GM12878 (cell line): ENCODE measurements at regions not wholly inside any gene's neighbourhood (a gene's known extent, or its start where the extent isn't known, plus 50 kb on each side); places are given as distances from the start of the nearest gene placed in this dataset.

ENCODE experiments used
- NR2C2 ChIP-seq: IDR thresholded peaks from 2 replicates; pipeline ENCODE4 v1.6.1; 2011; ENCODE audit warnings: borderline replicate concordance, low read depth; ENCODE audit not compliant: control insufficient read depth, insufficient read length
- TCF7 ChIP-seq: IDR thresholded peaks from 2 replicates; pipeline ENCODE4 v1.6.1; 2014; ENCODE audit warnings: antibody characterized with exemption, borderline replicate concordance
- ZNF24 ChIP-seq: fragments of 450-650 bp; IDR thresholded peaks from 2 replicates; pipeline ENCODE4 v1.6.1; 2017; ENCODE audit warnings: antibody characterized with exemption, mild to moderate bottlenecking

DNA sequence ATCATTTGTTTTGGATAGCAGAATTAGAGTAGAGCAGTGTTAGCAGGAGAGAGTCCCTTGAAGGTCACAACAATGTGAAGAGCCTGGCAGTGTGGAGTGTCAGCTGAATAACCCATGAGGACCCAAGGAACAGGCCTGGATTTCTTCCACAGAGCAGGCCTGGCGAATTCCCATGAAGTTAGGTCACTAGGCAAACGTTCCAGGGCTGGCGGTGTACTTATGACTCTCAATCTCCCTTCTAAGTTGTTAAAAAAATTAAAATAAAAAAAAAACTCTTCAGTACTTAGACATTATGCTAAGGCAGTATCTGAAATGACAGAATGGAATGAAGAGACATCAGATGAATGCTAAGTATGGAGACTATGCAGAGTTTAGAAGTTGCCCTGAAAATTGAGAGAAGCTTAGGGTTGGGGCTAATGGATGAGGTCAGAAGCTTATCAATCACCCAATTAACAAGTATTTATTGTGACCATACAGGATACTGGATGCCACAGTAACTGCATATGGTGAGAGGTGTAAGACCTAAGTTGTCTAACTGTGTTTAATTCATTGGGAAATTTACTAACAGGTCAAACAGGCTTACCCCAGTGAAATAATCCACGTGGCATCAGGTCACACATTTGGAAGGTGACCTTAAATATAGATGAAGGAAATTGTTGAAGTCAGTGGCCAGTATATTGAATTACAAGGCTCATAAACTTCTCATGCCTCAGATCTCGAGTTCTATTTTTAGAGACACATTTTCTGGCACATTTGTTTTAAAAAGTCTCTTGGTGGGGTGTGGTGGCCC is 126.2 kb upstream of the NRP1 start:
- TF ChIP-seq TCF7 = no peak
- TF ChIP-seq ZNF24 = no peak
- no peak for TF ChIP-seq NR2C2
